HK-2 (cell line): ENCODE measurements at regions not wholly inside any gene's neighbourhood (a gene's known extent, or its start where the extent isn't known, plus 50 kb on each side); places are given as distances from the start of the nearest gene placed in this dataset.
"Not testable (repeated sequence)": the region's sequence is repeated elsewhere in the genome, so short reads cannot be mapped to it uniquely, and the experiment has no call there.

ENCODE experiments used
- DNase-seq: peaks from one replicate; pipeline ENCODE4 v3.0.0-alpha.2; 2018; ENCODE audit not compliant: unreplicated experiment

DNA sequence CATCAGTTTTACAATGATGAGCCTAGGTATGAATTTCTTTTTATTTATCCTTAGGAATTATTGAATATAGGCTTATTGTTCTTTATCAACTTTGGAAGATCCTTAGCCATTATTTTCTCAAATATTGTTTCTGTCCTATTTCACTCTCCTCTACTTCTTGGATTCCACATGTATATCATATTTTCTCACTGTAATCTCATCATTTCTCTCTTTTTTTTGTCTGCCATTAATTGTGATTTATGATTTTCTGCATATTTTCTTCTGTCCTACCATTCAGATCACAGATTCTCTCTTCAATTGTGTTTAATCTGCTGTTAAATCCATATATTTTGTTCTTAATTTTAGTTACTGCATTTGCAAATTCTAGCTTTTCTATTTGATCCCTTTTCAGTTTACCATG is 139.8 kb downstream of the ARRDC3 start:
- no peak for DNase-seq

DNA sequence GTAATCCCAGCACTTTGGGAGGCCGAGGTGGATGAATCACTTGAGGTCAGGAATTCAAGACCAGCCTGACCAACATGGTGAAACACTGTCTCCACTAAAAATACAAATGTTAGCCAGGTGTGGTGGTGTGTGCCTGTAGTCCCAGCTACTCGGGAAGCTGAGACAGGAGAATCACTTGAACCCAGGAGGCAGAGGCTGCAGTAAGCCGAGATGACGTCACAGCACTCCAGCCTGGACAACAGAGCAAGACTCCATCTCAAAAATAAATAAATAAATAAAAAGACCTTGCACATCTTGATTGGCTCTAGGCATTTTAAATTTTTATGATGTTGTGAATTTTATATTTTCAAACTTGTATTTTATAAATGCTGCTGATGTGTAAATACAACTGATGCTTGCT is 141.7 kb downstream of the ARRDC3 start:
- not testable (repeated sequence) for DNase-seq

GRCh38 chr5:91240175-91240574 is 142.9 kb downstream of the ARRDC3 start:
- no peak for DNase-seq

GRCh38 chr5:91235271-91235694 is 147.8 kb downstream of the ARRDC3 start:
- DNase-seq = no peak

- DNase-seq = no peak
These were observed 150.6 kb downstream of the ARRDC3 start for GRCh38 chr5:91232523-91232922.

GRCh38 chr5:91229031-91229727 is 153.9 kb downstream of the ARRDC3 start:
- DNase-seq = no peak

DNA sequence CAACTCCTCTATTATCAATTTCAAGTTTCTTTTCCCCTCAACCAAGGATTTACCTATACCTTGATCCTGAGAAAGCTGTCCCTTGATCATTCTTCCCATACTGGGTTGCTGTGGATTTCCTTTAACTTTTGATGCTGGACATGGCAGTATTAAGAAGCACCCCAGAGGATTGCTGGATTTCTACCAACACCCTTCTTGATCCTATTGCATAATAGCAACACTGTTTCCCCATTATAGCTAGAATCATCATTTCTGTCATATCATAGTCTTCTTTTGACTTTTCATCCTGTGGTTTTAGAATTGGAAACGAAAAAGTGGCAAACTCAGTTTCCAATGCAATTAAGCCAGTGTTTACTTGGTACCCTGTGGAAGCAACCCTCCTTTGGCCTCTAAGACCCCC is 154.9 kb downstream of the ARRDC3 start:
- DNase-seq = no peak

GRCh38 chr5:91225848-91226686 is 157.1 kb downstream of the ARRDC3 start:
- DNase-seq = peak; percentile 18

- DNase-seq = no peak
These were observed 158.1 kb downstream of the ARRDC3 start for GRCh38 chr5:91224969-91225368.

- no peak for DNase-seq
These were observed 158.7 kb downstream of the ARRDC3 start for GRCh38 chr5:91224456-91224855.

GRCh38 chr5:91223886-91224285 is 159.2 kb downstream of the ARRDC3 start:
- DNase-seq = no peak

DNA sequence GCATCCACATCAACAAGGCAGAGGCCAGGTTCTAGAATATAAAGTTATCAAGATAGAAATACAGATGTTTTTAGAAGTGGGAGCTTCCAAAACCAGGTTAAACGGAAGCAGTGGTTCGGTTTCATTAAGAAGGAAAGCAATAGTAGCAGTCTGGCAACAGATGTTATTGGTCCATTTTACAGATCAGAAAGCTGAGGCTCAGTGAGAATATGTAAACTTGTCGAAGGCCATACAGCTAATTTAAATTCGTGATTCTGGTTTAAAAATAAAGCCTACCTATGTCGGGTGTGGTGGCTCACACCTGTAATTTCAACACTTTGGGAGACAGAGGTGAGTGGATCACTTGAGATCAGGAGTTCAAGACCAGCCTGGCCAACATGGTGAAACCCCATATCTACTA is 160.6 kb downstream of the ARRDC3 start:
- no peak for DNase-seq

DNA sequence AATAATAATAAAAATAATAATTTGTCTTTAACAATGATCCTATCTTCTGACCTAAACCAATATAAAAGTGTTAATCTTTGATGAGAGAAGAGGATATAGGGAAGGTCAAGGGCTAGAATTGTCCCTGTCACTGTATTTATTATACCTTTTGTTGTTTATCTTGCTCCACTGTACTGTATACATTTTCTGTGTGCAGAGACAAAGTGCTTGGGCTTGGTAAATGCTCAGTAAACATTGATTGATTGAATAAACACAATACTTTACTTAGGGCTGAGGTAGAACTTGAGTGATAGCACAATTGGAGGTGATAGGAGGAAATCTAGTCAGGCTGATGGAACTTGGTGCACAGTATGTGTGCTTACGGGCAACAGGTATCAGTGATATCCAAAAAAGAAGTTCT is 161.2 kb downstream of the ARRDC3 start:
- no peak for DNase-seq

GRCh38 chr5:91219803-91220371 is 163.2 kb downstream of the ARRDC3 start:
- no peak for DNase-seq

- DNase-seq = no peak
These were observed 163.9 kb downstream of the ARRDC3 start for GRCh38 chr5:91219091-91219802.

DNA sequence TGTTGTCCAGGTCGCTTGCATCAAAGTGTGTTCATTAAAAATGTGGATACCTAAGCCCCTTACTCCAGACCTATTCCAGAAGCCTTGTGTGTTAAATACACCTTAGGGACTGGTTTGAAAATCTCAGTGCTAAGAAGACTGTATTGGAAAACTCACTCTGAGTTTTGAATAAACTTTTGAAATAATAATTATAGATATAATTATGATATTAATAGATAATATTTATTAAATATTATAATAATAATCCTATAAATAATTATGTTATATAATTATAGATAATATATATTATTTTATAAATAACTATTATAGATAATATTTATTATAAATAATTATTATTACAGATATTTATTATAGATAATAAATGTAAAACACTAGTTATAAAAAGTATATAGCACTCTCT is 165.3 kb downstream of the ARRDC3 start:
- DNase-seq = no peak

- DNase-seq = no peak
These were observed 168.5 kb downstream of the ARRDC3 start for GRCh38 chr5:91214571-91214970.
